Activated T-cell treated with anti-CD3 and anti-CD28 coated beads for 48 hours (primary cell): ENCODE measurements at regions not wholly inside any gene's neighbourhood (a gene's known extent, or its start where the extent isn't known, plus 50 kb on each side); places are given as distances from the start of the nearest gene placed in this dataset.

ENCODE experiments used
- DNase-seq: peaks from one replicate; pipeline ENCODE4 v3.0.0-alpha.2; 2020; ENCODE audit warnings: low read depth

DNA sequence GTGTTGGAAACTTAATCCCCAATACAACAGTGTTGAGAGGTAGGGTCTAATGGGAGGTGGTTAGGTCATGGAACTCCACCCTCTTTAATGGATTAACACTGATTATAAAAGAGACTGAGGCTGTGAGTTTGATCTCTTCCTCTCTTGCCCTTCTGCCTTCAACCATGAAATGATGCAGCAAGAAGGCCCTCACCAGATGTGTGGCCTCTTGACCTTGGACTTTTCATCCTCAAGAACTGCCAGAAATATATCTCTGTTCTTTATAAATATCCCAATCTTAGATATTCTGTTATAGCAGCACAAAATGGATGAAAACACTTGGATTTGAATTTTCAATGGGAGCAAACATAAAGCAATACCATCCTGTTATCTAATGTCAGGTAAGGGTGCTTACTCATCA lies 67.6 kb downstream of the NMUR2 start:
- no peak for DNase-seq

DNA sequence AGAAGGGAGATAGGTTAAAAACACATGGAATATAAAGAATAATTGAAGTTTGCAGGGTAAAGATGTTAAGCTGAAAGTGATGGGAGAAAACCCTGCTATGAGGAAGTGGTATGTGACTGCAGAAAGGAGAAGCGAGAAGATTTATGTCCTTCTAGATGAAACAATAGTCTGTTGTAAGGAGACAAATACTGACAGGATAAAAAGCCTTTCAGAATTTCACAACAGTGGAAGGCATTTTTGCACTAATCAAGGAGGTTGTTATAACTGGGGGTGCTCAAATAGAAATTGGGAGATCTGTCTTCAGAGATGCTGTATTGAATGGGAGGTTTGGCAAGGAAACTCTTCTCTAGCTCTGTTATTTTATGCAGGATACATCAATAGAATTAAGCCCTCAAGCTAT lies 69.6 kb downstream of the NMUR2 start:
- DNase-seq: no peak

DNA sequence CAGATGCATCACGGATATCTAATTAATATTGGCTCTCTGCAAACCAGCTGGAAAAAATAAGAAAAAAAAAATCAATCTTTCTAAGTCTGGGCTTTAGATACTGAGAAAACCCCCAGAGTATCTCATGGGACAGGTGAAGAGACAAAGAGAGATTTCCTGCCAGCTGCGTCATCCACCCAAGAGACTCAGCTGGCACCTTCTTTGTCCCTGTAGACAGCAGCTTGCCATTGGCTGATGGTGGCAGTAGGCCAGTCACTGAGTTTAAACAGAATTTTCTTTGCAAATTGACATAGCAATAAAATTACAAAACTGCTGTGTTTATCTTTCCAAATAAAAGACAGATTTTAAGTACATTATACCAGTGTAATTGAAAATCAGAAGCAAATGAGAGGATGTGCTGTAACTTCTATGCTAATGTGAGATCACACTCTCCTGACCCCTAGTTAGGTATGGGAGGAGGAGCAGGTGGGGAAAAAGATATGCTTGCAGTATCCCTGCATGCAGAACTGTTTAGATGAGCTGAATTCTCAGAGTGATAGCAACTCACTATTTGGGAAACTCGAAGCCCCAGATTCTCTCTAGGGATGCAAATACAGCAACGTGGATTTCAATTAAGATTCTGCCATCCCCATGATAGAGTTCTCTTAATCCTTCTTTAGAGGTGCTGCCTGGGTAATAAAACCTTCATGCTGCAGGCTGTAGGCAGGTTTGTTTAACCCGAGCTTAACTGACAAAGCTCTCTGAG lies 72.2 kb downstream of the NMUR2 start:
- DNase-seq: no peak

DNA sequence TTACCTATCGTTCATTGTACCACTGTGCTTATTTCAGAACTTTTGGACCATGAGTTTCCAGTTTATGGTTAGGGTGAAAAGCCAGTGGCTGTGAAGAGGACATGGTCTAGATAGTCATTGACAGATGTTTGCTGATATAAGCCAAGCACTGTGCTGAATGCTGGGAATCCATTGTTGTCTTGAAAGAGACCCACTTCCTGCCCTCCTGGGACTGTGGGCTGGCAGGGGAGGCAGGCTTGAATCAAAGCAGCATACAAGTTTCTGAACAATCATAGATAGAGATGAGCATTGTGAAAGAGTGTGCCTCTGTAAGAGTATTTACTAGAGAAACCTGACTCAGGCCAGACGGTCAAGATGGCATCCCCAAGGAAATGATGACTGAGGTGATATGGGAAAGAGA lies 73.4 kb downstream of the NMUR2 start:
- no peak for DNase-seq

DNA sequence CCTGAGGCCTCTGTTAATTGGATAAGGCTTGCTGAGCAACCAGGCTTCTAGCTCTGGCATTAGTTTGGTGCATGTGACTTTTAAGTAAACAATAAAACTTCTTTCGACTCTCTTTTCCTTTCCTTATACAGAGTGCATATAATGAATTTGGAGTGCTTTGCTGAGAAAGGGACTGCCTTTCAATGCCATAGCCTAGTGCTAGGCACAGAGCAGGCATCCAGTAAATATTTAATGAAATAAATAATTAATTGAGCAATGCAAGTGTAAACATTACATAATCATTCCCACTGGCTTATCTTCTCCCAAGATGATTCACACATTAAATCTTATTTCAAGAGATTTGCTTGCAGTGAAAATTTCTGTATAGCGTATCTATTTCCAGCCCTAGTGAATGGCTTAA lies 74.1 kb downstream of the NMUR2 start:
- DNase-seq: no peak

DNA sequence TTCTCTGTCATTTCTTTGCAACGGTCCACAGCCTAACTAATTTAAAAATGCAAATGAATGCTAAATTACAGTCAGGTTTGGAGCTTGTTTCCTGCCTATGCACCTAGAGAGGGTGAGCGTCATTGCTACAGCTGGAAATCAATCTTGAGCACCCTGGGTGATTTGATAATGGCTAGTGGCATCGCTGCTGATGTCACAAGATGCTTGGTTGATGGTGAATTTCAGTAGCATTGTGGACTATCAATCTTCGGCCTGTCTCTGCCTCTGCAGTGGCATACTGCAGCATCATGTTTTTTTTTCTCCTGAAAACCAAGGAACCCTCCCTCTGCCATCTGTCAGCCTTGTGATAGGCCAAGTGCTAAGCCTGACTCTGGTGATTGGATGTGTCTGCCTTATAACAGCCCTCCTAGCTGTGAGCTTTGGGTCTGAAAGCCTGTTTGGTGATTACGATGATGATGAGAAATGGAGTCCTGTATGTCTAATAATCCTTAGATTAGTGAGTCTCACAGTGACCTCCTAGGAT lies 75.3 kb downstream of the NMUR2 start:
- DNase-seq: no peak

DNA sequence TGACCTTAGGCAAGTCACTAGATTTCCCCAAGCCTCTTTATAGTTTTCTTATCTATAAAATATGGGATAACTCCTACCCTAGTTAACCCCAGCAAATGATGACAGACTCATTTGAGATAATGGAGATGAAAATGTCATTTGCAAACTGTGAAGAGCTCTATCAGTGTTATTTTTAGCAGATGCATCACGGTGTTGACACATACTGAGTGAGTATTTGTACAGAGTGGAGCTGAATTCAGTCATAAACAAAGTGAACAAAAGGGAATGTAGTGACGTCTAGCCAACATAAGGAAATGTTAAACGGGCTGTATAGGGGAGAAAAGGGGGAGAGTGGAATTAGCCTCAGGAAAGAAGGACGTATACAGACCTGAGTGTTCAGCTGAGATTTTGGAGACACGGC lies 75.9 kb downstream of the NMUR2 start:
- no peak for DNase-seq

DNA sequence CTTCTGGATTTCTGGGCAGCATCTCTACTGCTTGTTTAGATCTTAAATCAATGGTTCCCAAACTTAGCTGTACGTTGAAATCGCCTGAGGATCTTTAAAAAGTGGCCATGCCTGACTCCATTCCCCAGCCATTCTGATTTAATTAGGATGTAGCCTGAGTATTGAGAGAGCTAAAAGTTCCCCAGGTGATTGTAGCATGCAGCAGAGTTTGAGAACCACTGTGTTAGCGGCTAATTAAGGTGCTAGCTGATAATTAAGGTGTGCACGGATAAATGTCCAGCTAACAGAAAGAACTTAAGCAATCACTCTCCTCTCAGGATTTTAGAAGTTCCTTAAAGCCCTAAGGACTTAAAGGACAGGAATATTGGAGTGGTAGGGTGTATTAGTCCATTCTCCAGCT lies 89.1 kb downstream of the NMUR2 start:
- DNase-seq: no peak

DNA sequence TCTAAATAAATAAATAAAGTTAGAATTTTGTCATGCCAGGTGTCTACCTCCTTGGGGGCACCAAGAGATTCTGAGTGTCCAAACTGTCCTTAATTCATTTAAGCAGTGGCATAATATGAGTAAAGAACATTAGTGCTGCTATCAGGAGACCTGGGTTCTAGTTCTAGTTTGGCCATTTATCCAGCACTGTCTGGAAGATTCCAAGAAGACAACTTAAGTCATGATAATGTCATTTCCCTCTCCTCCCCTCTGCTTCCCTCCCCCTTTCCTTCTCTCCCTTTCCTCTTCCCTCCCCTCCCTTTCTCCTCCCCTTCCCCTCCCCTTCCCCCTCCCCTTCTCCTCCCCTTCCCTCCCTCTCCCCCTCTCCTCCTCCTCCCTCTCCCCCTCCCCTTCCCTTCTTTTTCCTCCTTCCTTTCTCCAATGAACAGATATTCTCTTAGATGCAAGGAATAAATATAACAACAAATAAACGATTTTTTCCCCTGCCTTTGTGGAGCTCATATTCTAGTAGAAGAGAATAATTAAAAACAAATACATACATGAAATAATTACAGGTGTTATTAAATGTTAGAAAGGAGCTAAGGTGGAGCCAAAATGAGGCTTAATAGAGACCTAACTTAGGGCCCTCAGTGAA lies 90.8 kb downstream of the NMUR2 start:
- no peak for DNase-seq

DNA sequence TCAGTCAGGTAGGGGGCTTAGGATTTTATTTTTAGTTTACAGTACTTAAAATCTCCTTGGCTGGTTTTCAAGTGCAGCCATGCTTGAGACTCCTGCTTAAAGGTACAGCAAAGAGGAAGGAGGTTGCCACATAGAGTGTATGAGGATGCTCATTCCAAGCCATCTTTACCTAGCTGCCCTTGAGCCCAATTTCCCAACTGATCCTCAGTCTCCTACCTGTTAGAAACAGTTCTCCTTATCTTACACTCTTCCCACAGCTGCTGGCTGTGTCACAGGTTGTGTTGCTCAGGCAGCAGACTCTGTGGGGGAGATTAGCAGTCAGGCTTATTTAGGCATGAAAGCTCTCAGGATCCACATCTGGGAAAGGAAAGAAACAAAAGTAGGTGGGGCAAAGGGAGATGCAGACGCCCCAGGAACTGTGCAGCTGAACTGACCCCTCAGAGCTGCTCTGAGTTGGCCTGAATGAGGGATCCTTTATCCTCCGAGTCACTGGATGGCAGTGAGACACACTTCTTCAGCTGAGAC lies 95.1 kb downstream of the NMUR2 start:
- DNase-seq: no peak

DNA sequence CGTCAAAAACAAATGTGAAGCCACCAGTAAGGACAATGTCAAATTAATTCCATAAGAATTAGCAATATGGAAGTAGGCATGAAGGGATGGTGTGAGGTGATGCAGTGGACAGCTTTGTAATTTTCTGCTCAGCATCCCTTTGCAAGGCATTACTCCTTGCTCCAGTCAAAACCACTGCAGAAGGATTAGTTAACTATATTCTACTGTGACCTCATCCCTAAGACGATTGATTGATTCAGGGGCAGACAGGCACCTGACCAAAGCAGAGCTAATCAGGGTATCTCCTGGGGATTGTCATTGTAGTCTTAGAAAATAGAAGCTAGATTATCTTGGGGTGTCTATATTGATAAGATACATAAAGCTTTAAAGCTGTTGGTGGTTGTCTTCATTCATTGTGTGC lies 98.7 kb downstream of the NMUR2 start:
- no peak for DNase-seq

DNA sequence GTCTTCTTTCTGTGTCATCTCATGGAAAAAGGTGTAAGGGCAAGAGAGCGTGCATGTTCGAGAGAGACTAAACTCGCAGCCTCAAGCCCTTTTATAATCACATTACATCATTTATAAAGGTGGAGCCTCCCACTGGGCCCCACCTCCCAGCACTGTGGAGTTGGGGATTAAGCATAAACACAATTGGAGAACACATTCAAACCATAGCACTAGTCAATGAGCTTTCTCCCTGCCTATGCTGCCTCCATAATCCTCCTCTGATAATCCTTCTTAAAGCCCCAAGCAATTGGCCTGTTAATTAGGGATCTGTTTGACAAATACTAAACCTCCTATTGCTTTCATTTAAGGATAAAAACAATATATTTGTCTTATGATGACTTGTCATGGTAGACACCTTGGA lies 99.6 kb downstream of the NMUR2 start:
- DNase-seq: no peak

DNA sequence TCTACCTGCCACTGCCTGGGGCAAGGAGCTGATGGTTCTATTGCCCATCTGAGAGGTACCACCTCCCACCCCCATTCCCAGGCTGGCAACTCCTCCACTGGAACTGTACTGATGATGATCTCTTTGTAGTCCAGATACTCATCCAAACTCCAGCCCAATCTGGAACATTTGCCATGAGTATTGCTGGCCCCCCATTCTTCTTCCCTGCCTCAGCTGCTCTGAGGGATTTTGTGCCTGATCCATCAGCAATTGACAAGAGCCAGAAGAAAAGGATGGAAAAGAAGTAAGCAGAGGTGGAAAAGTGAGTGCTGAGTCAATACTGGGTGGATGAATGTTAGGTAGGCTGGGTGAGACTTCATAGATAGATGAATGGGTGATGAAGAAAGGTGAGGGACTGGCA lies 101.2 kb downstream of the NMUR2 start:
- DNase-seq: no peak

DNA sequence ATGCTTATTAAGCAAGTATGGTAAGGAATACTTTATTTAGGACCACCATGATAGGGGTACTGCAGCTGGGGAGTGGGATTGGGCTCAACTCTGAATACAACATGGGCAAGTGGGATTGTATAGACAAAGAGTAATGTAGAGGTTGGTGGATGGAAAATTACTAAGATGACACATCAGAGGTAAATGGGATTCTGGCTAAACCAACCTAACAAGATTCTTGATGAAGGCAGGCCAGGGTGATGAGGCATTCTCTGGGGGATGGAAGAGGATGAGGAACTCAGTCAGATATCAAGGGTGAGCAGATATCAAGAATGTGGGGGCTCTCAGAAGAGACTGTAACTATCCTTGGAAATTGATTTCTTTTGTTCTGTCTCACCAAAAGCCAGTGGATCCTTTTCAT lies 107.2 kb downstream of the NMUR2 start:
- no peak for DNase-seq

DNA sequence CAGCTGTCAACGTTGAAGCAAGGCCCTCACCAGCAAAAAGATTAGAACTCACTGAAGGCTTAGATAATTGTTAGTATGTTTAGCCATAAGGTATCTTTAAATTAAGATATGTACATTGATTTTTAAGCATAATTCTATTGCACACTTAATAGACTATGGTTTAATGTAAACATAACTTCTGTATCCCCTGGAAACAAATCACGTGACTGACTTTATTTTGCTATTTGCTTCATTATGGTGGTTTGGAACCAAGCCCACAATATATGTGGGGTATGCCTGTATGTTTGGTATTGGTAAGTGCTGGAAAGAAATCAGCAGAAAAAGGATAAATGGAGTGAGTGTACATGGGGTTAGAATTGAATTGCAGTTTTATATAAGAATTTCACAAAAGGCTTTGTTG lies 111.9 kb downstream of the NMUR2 start:
- no peak for DNase-seq

DNA sequence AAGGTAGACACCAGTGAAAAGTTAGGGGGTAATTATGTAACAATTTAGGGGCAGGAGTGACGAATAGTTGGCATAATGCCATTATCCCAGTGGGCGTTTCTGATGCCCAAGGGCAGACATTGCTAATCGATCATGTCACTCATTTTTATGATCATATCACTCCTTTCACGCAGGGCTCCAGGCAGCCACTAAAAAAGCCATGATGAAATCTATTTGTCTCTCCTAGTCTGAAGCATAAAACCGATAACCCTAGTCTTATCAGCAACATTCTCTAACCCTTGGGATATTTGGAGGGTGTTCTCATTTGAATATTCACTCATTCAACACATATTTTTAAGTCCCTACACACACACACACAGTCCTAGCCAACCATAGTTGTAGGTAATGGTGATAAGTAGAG lies 114.9 kb downstream of the NMUR2 start:
- no peak for DNase-seq

DNA sequence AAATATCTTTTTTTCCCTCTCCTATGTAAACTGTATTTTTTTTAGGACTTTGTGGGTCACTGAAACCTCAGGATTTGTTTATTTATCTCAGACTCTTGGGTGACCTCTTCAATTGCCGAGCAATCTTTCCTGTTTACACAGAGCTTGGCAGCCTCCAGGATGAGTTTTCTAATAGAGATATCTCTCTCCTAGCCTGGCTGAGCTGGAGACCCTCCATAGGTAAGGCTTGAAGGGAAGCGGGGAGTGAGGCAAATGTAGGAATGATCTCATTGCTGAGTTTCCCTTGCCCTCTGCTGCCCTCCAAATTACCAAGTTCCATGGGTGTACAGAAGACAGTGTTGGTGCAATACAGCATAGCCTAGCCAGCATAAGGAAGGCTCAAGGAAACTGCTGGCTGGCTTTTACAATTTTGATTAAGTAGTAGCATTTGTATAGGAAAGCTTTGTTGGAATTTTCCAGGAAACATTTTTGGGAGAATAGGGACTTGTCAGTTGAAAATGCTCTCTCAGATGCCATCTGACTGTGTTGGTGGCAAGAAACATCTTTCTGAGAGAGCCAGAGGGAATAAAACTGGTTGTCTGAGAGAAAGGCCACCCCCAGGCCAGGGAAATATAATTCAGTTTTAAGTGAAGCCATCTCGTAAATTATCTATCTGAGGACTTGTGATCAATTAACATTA lies 116.0 kb downstream of the NMUR2 start:
- no peak for DNase-seq

DNA sequence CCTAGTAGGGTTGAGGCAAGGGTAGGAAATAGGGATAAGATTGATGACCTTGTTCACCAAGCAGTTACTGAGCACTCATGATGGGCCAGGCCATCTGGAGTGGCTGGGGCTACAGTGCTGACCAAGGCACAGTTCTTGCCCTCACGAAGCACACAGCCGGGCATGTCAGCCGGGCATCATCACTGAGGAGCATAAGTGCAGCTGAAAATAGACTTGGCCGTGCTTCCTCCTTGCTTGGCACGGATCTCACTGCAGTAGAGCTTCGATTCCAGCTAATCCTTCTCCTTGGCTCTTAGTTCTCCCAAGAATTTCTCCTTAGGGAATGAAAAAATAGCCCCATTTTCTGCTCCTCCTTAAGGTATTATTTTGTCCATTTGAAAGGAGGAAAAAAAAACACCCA lies 116.6 kb downstream of the NMUR2 start:
- no peak for DNase-seq

DNA sequence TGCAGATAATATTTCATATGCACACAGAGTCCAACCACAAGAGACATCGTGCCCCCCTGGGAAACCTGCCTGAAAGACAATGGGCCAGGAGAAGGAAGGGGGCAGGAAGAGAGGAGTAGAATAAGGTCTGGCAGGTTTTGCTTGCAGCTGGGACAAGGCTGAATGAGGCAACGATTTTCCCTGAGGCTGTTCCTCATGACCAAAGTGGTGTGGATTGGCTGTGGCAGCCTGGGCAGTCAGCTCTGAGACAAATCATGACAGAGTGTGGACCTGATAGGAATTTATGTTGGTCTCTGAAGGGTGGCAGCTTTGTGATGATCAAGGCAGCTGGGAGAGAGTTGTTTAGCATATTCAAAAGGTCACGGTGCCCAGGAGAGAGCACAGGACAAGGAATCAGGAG lies 119.3 kb downstream of the NMUR2 start:
- DNase-seq: no peak

DNA sequence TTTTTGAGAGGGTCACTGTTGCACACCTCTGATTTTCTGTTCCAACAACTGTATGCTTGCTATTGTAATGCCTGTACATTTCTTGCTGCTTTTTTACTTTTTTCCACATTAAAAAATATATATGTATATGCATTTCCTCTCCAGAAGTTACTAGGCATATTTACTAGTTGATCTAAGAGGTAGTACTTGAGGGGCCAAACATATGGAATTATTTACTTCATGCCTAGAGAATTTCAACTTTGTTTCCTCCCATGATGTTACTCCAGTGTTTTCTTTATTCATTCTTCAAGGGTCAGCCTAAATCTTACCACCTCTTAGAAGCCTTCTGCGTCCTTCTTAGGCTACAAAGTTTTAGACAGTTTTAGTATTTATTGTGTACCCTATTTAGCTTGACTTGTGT lies 122.7 kb downstream of the NMUR2 start:
- no peak for DNase-seq

DNA sequence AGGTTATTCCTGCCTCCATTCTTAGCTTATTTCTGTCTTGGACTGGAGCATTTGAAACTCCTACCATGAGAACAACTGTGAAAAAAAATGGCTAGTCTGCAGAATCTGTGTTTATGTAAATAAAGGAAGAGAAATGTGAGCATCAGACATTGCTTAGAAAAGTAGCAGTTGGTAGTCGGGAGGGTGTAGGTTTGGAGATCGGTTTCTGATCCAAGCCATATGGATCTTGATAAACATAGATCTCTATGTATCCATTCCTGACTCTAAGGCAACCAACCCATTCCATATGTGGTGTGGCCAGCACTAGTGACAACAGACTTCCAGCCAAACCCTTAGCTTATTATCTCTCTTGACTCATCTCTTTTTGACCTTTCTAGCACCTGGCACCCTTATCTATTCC lies 127.1 kb downstream of the NMUR2 start:
- DNase-seq: no peak

DNA sequence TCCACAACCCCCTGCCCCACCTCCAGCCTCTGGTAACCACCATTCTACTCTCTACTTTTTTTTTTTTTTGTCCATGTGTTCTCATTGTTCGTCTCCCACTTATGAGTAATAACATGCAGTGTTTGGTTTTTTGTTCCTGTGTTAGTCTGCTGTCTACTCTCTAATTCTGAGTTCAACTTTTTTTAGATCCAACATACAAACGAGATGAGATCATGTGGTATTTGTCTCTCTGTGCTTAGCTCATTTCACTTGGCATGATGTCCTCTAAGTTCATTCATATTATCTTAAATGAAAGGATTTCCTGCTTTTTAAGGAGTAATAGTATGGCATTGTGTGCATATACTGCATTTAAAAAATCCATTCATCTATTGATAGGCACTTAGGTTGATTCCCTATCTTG lies 130.9 kb downstream of the NMUR2 start:
- DNase-seq: no peak

DNA sequence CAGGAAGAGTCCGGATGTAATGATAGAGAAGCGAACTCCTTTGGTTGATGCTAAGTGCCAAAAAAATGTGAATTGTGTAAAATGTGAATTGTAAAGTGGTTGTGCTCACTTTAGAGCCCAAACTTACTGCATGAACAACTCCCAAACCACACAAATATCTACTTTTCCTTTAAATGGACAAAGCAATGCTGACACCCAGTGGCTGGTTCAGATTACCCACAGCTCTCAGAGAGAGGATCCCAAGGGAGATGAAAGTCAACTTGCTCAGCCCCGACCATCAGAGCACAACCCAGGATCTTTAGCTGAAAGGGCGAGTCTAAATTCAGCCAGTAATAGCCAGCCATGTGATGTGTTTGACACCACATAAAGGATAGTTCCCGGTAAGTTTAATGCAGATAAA lies 133.7 kb downstream of the NMUR2 start:
- DNase-seq: no peak
